ENCODE measurements at regions not wholly inside any gene's neighbourhood (a gene's known extent, or its start where the extent isn't known, plus 50 kb on each side); places are given as distances from the start of the nearest gene placed in this dataset.

DNA sequence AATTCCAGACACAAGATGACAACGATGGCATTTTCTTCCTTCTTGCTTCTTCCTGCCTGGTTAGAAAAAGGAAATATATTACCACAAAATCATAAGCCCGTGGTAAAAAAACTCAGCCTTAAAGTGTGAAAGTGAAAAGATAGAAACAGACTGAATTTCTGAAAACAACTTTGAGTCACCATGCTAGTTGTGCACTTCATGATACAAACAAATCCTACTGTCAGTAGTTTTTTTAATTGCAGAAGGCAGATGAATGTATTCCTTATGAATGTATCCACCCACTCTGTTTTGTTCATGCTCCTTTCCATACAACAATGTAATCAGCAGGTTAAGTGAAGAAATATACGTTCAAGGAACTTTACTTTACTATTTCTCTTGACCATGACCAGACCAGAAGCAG lies 1144.7 kb downstream of the OTOL1 start:
- Histone ChIP-seq H3K9me3 (no peaks in the 10 kb centered on the region), H3K4me3 (no peak overlapping the region), H3K27ac (no peak overlapping the region), H3K27me3 (no peaks in the 10 kb centered on the region), H3K4me1 (no peaks in the 10 kb centered on the region), H3K36me3 (replicated peaks in 1 of 2; ENCODE audit: insufficient read depth in 1 of 2, low read depth in 2 of 2) (no peaks in the 10 kb centered on the region)
- ATAC-seq = no peak
- DNase-seq = no peak
- intact Hi-C loops (cut with DNase I) = no loop called here
- 42 to 44% methylated on average over 3 of the region's 3 CpGs for WGBS, 2 donors
- TF ChIP-seq POLR2A (IDR thresholded peaks at IDR 0.05) (no peak), CTCF (IDR thresholded peaks at IDR 0.05) (no peak)

- H3K27me3 ChIP-seq = no peaks in the 10 kb centered on the region
- TF ChIP-seq CTCF (IDR thresholded peaks at IDR 0.05) (no peak), POLR2A (IDR thresholded peaks at IDR 0.05) (no peak)
- no peaks in the 10 kb centered on the region for H3K4me1 ChIP-seq
- intact Hi-C loops (cut with DNase I) = no loop called here
- no peak for ATAC-seq
- no peaks in the 10 kb centered on the region for H3K36me3 ChIP-seq (replicated peaks in 1 of 2; ENCODE audit: insufficient read depth in 1 of 2, low read depth in 2 of 2)
- DNase-seq = no peak
- H3K9me3 ChIP-seq = no peaks in the 10 kb centered on the region
- 40 to 44% methylated on average over 2 of the region's 2 CpGs for WGBS, 2 donors
- H3K4me3 ChIP-seq = no peak overlapping the region
- H3K27ac ChIP-seq = no peak overlapping the region
Observed at GRCh38 chr3:162641907-162642306, 1145.3 kb downstream of the OTOL1 start.

GRCh38 chr3:162643245-162643644 lies 1146.6 kb downstream of the OTOL1 start:
- Histone ChIP-seq H3K27me3 (no peaks in the 10 kb centered on the region), H3K27ac (no peak overlapping the region), H3K9me3 (peaks cover 0 to 10% (median 0%) of the 10 kb centered on the region in 3 donors), H3K36me3 (replicated peaks in 1 of 2; ENCODE audit: insufficient read depth in 1 of 2, low read depth in 2 of 2) (no peaks in the 10 kb centered on the region), H3K4me3 (no peak overlapping the region), H3K4me1 (no peaks in the 10 kb centered on the region)
- ATAC-seq = no peak
- whole genome bisulfite sequencing, 2 donors = 32 to 66% methylated on average over 2 of the region's 2 CpGs
- intact Hi-C loops (cut with DNase I) = no loop called here
- TF ChIP-seq POLR2A (IDR thresholded peaks at IDR 0.05) = no peak
- no peak for TF ChIP-seq CTCF (IDR thresholded peaks at IDR 0.05)
- no peak for DNase-seq

GRCh38 chr3:162647321-162647720 lies 1150.7 kb downstream of the OTOL1 start:
- 54 to 64% methylated on average over 2 of the region's 2 CpGs for WGBS, 2 donors
- H3K27me3 ChIP-seq = no peaks in the 10 kb centered on the region
- TF ChIP-seq CTCF (IDR thresholded peaks at IDR 0.05) (no peak), POLR2A (IDR thresholded peaks at IDR 0.05) (no peak)
- no peaks in the 10 kb centered on the region for H3K36me3 ChIP-seq (replicated peaks in 1 of 2; ENCODE audit: insufficient read depth in 1 of 2, low read depth in 2 of 2)
- no peak for DNase-seq
- H3K27ac ChIP-seq = no peak overlapping the region
- H3K4me1 ChIP-seq = no peaks in the 10 kb centered on the region
- no peak overlapping the region for H3K4me3 ChIP-seq
- H3K9me3 ChIP-seq = peaks cover 0 to 10% (median 0%) of the 10 kb centered on the region in 3 donors
- intact Hi-C loops (cut with DNase I) = no loop called here
- no peak for ATAC-seq

DNA sequence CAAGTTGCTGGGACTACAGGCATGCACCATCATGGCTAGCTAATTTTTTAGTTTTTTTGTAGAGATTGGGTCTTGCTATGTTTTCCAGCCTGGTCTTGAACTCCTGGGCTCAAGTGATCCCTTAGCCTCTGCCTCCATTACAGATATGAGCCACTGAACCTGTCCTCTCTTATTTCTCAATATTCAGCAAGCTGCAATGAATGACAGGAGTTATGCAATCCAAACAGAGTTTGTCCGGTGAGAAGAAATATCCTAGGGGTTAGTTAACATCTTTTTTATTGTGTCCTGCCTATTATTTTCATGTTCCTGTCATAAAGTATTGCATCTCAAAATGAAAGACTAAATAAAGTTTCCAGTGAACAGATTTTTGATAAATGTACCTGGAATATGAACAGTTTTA lies 1161.4 kb downstream of the OTOL1 start:
- WGBS, 2 donors = 24 to 39% methylated on average over 1 of the region's 1 CpG
- Histone ChIP-seq H3K27me3 (no peaks in the 10 kb centered on the region), H3K36me3 (replicated peaks in 1 of 2; ENCODE audit: insufficient read depth in 1 of 2, low read depth in 2 of 2) (no peaks in the 10 kb centered on the region), H3K27ac (no peak overlapping the region), H3K9me3 (no peaks in the 10 kb centered on the region), H3K4me1 (no peaks in the 10 kb centered on the region), H3K4me3 (no peak overlapping the region)
- ATAC-seq (no peak), DNase-seq (no peak)
- no peak for TF ChIP-seq POLR2A (IDR thresholded peaks at IDR 0.05)
- TF ChIP-seq CTCF (IDR thresholded peaks at IDR 0.05) = no peak
- intact Hi-C loops (cut with DNase I) = no loop called here

Measured in body of pancreas (tissue), 4 donors.